NB4 (cell line): ENCODE measurements at regions not wholly inside any gene's neighbourhood (a gene's known extent, or its start where the extent isn't known, plus 50 kb on each side); places are given as distances from the start of the nearest gene placed in this dataset.
A peak's percentile ranks its signal among the peaks of the same experiment; 100 is the strongest.

Experiments used
- DNase-seq: peaks from one replicate; pipeline ENCODE4 v3.0.0; 2010; ENCODE audit warnings: low read depth
- H3K4me3 ChIP-seq: one replicate; pipeline ENCODE4 v1.5.1; 2011; ENCODE audit warnings: mild to moderate bottlenecking, low read depth, low read length, moderate library complexity
- CTCF ChIP-seq: IDR thresholded peaks from one replicate; pipeline ENCODE4 v1.5.1; 2012; ENCODE audit warnings: low read depth, low read length
- MAX ChIP-seq: IDR thresholded peaks from 2 replicates; pipeline ENCODE4 v1.6.1; 2011; ENCODE audit warnings: low read depth, low read length
- MYC ChIP-seq: IDR thresholded peaks from 2 replicates; pipeline ENCODE4 v1.6.1; 2011; ENCODE audit warnings: low read depth, low read length
- POLR2A ChIP-seq: IDR thresholded peaks from 2 replicates; pipeline ENCODE4 v1.6.1; 2011; ENCODE audit warnings: mild to moderate bottlenecking; ENCODE audit not compliant: insufficient read length; ENCODE audit errors: extremely low read depth

GRCh38 chr4:167550021-167550420, 315.7 kb upstream of the SPOCK3 start:
- no peak overlapping the region for H3K4me3 ChIP-seq
- DNase-seq = no peak
- no peak for TF ChIP-seq POLR2A
- no peak for TF ChIP-seq MAX
- no peak for TF ChIP-seq MYC
- no peak for TF ChIP-seq CTCF

- H3K4me3 ChIP-seq = no peak overlapping the region
- TF ChIP-seq POLR2A (no peak), MYC (no peak), MAX (no peak)
- no peak for DNase-seq
These were observed 321.2 kb upstream of the SPOCK3 start for GRCh38 chr4:167555338-167556022.

GRCh38 chr4:167578906-167579305, 344.6 kb upstream of the SPOCK3 start:
- no peak overlapping the region for H3K4me3 ChIP-seq
- DNase-seq = peak; percentile 3
- TF ChIP-seq MYC = no peak
- TF ChIP-seq POLR2A = no peak
- TF ChIP-seq CTCF = no peak
- no peak for TF ChIP-seq MAX

- no peak overlapping the region for H3K4me3 ChIP-seq
- DNase-seq = no peak
- TF ChIP-seq POLR2A (no peak), MYC (no peak), MAX (no peak), CTCF (no peak)
These were observed 347.2 kb upstream of the SPOCK3 start for GRCh38 chr4:167581449-167581965.

- no peak for DNase-seq
- TF ChIP-seq CTCF = no peak
- no peak for TF ChIP-seq POLR2A
- TF ChIP-seq MYC = no peak
- no peak for TF ChIP-seq MAX
- no peak overlapping the region for H3K4me3 ChIP-seq
These were observed 353.1 kb upstream of the SPOCK3 start for GRCh38 chr4:167587361-167587760.

- no peak for DNase-seq
- no peak overlapping the region for H3K4me3 ChIP-seq
- TF ChIP-seq CTCF (no peak), POLR2A (no peak), MYC (no peak), MAX (no peak)
These were observed 361.6 kb upstream of the SPOCK3 start for GRCh38 chr4:167595898-167596297.
